ENCODE measurements at regions not wholly inside any gene's neighbourhood (a gene's known extent, or its start where the extent isn't known, plus 50 kb on each side); places are given as distances from the start of the nearest gene placed in this dataset.

GRCh38 chr5:98360548-98360947 lies 412.9 kb upstream of the RGMB start:
- Histone ChIP-seq H3K27me3 (replicated peaks in 1 of 4; ENCODE audit: control insufficient read depth in 3 of 4, extremely low read depth in 1 of 4, insufficient read depth in 3 of 4, low read length in 3 of 4) (no peaks in the 10 kb centered on the region), H4K5ac (ENCODE audit: insufficient read length, low read depth, low read length) (no peak overlapping the region), H3K4me3 (ENCODE audit: extremely low read depth in 1 of 4, insufficient read depth in 2 of 4, low read depth in 3 of 4, low read length in 4 of 4) (no peak overlapping the region), H3K4ac (replicated peaks; ENCODE audit: insufficient read length, low read depth, low read length) (no peak overlapping the region), H4K20me1 (replicated peaks in 1 of 2; ENCODE audit: control insufficient read depth in 1 of 2, insufficient read depth in 2 of 2, low read length in 2 of 2) (no peaks in the 10 kb centered on the region), H3K9ac (replicated peaks in 1 of 4; ENCODE audit: extremely low read depth in 1 of 4, low read depth in 3 of 4, low read length in 3 of 4) (no peak overlapping the region), H2BK12ac (ENCODE audit: low read depth, low read length) (no peak overlapping the region), H3K79me1 (ENCODE audit: low read depth, low read length) (no peaks in the 10 kb centered on the region), H3K79me2 (ENCODE audit: control insufficient read depth in 1 of 2, insufficient read depth in 2 of 2, low read length in 2 of 2) (no peaks in the 10 kb centered on the region), H2BK5ac (ENCODE audit: low read depth, low read length) (no peak overlapping the region), H3K23me2 (ENCODE audit: low read depth, low read length) (no peaks in the 10 kb centered on the region), H3K9me3 (ENCODE audit: insufficient read depth in 2 of 2, low read depth in 1 of 2, low read length in 1 of 2) (no peaks in the 10 kb centered on the region), H2AK5ac (ENCODE audit: low read depth, low read length) (no peak overlapping the region), H3K14ac (ENCODE audit: insufficient read length) (no peak overlapping the region), H3K23ac (ENCODE audit: insufficient read length) (no peak overlapping the region), H3K4me2 (ENCODE audit: insufficient read depth in 1 of 2, low read depth in 2 of 2, low read length in 2 of 2) (no peak overlapping the region), H4K8ac (ENCODE audit: extremely low read depth, insufficient read depth, low read length) (no peak overlapping the region; the same call in 1 of the 2 replicates), H3K36me3 (ENCODE audit: control insufficient read depth in 2 of 4, insufficient read depth in 4 of 4, low read length in 3 of 4) (no peaks in the 10 kb centered on the region), H2BK15ac (ENCODE audit: low read length) (no peak overlapping the region; the same call in 1 of the 2 replicates), H3K18ac (ENCODE audit: extremely low read depth, low read length) (no peak overlapping the region), H3K27ac (ENCODE audit: low read depth, low read length) (no peak overlapping the region), H4K91ac (replicated peaks; ENCODE audit: insufficient read length, low read length) (no peak overlapping the region), H3K56ac (replicated peaks; ENCODE audit: insufficient read length, low read depth, low read length) (no peak overlapping the region), H2AFZ (ENCODE audit: low read length) (no peak overlapping the region), H3K4me1 (replicated peaks in 1 of 4; ENCODE audit: control insufficient read depth in 3 of 4, insufficient read depth in 4 of 4, low read length in 3 of 4) (peaks cover 0 to 2% (median 0%) of the 10 kb centered on the region in 4 experiments; a peak in 1 of 7 replicates), H2BK20ac (ENCODE audit: low read length) (no peak overlapping the region), H2BK120ac (replicated peaks; ENCODE audit: low read depth, low read length) (no peak overlapping the region)
- no peak for FAIRE-seq
- CTCF ChIA-PET (ENCODE audit: partially characterized antibody), result interaction anchor here (0.6 kb wide), 1 partner anchor 625 kb away, joined by 3 read pairs; no protein-coding TSS in a partner anchor
- WGBS, 2 experiments (ENCODE audit: extremely low coverage in 1 of 2, insufficient coverage in 1 of 2, insufficient read length in 1 of 2, insufficient replicate concordance in 2 of 2, low coverage in 1 of 2, low lambda C conversion rate in 2 of 2, missing lambda C conversion rate in 1 of 2), result 96% methylated on average over 4 of the region's 4 CpGs; no CpG with 5 or more reads in 1 of the 2 experiments
- DNase-seq (ENCODE audit: low read depth in 1 of 2, low spot score in 2 of 2), result no peak
- POLR2A ChIA-PET (ENCODE audit: partially characterized antibody), result no interaction called here
- no peak for TF ChIP-seq CEBPB (IDR thresholded peaks at IDR 0.05; ENCODE audit: low read depth, low read length)
- no peak for TF ChIP-seq CTBP2 (IDR thresholded peaks at IDR 0.05; ENCODE audit: borderline replicate concordance, insufficient read depth, insufficient read length, low read length)
- no peak for TF ChIP-seq RXRA (IDR thresholded peaks at IDR 0.05; ENCODE audit: insufficient read depth, low read depth, low read length)
- TF ChIP-seq MAX (IDR thresholded peaks at IDR 0.05), result no peak
- TF ChIP-seq ZNF274 (IDR thresholded peaks at IDR 0.05; ENCODE audit: borderline replicate concordance, extremely low read depth, low read length), result no peak
- no peak for TF ChIP-seq USF2 (IDR thresholded peaks at IDR 0.05; ENCODE audit: low read length)
- TF ChIP-seq NANOG (IDR thresholded peaks at IDR 0.05; ENCODE audit: insufficient read depth, low read depth, low read length, poor library complexity, severe bottlenecking), result no peak
- no peak for TF ChIP-seq CBX5 (IDR thresholded peaks at IDR 0.05; ENCODE audit: low read depth, low read length)
- no peak for TF ChIP-seq JUND (IDR thresholded peaks at IDR 0.05; ENCODE audit: low read length)
- no peak for TF ChIP-seq ATF3 (IDR thresholded peaks at IDR 0.05; ENCODE audit: insufficient read depth, low read depth, low read length)

Measured in H1 (cell line).